ENCODE measurements at regions not wholly inside any gene's neighbourhood (a gene's known extent, or its start where the extent isn't known, plus 50 kb on each side); places are given as distances from the start of the nearest gene placed in this dataset.

- H3K27ac ChIP-seq: no peak overlapping the region
- no peak overlapping the region for H3K9ac ChIP-seq (ENCODE audit: low read depth in 2 of 2, low read length in 2 of 2)
- H3K4me1 ChIP-seq: no peaks in the 10 kb centered on the region
- no peak for DNase-seq
- intact Hi-C loops (cut with DNase I): no loop called here
- H3K27me3 ChIP-seq: no peaks in the 10 kb centered on the region
- H3K9me3 ChIP-seq: no peaks in the 10 kb centered on the region
- no peak overlapping the region for H3K4me3 ChIP-seq
- TF ChIP-seq, protein P1, sequence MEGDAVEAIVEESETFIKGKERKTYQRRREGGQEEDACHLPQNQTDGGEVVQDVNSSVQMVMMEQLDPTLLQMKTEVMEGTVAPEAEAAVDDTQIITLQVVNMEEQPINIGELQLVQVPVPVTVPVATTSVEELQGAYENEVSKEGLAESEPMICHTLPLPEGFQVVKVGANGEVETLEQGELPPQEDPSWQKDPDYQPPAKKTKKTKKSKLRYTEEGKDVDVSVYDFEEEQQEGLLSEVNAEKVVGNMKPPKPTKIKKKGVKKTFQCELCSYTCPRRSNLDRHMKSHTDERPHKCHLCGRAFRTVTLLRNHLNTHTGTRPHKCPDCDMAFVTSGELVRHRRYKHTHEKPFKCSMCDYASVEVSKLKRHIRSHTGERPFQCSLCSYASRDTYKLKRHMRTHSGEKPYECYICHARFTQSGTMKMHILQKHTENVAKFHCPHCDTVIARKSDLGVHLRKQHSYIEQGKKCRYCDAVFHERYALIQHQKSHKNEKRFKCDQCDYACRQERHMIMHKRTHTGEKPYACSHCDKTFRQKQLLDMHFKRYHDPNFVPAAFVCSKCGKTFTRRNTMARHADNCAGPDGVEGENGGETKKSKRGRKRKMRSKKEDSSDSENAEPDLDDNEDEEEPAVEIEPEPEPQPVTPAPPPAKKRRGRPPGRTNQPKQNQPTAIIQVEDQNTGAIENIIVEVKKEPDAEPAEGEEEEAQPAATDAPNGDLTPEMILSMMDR (IDR thresholded peaks at IDR 0.05): no peak
- no peaks in the 10 kb centered on the region for H3K36me3 ChIP-seq
Observed at GRCh38 chr4:89398146-89398545, 90.5 kb upstream of the GPRIN3 start.

DNA sequence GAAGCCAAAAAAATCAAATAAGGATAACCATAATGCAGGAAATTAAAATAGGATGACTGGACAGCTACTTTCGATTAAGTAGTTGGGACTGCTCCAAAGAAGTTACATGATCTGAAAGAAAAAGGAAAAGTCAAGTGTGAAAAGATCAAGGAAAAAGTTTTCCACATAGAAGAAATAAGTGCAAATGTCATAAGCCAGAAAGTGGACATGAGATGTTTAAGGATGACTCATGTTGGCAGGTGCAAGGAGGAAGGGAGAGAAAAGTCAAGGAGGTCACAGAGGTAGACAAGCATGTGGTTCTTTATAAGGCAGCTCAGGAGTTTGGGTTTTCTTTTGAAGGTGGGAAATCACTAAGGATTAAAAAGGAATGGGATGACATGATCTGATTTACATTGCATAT is 89.8 kb upstream of the GPRIN3 start:
- Histone ChIP-seq H3K27ac (no peak overlapping the region), H3K4me3 (no peak overlapping the region), H3K9me3 (no peaks in the 10 kb centered on the region), H3K9ac (ENCODE audit: low read depth in 2 of 2, low read length in 2 of 2) (no peak overlapping the region), H3K4me1 (no peaks in the 10 kb centered on the region), H3K27me3 (no peaks in the 10 kb centered on the region), H3K36me3 (no peaks in the 10 kb centered on the region)
- intact Hi-C loops (cut with DNase I): no loop called here
- TF ChIP-seq, protein P1 (IDR thresholded peaks at IDR 0.05): no peak
- DNase-seq: no peak

DNA sequence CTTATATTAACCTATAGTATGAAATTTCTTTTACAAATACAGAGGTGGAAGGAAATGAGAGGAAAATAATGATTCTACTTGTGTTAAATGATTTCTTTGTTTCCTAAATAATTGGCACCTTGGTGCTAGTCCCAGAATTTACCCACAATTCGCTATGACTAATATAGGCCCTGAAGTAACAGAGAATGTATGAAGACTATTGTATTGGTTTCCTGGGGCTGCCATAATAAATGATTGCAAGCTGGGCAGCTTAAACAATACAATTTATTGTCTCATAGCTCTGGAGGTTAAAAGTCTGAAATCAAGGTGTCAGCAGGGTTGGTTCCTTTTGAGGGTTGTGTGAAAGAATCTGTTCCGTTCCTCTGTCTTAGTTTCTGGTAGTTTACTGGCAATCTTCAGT is 74.8 kb upstream of the GPRIN3 start:
- Histone ChIP-seq H3K27me3 (no peaks in the 10 kb centered on the region), H3K9ac (ENCODE audit: low read depth in 2 of 2, low read length in 2 of 2) (no peak overlapping the region), H3K9me3 (no peaks in the 10 kb centered on the region), H3K27ac (no peak overlapping the region), H3K4me1 (no peaks in the 10 kb centered on the region), H3K36me3 (no peaks in the 10 kb centered on the region), H3K4me3 (no peak overlapping the region)
- intact Hi-C loops (cut with DNase I): no loop called here
- DNase-seq: no peak
- TF ChIP-seq, protein P1 (IDR thresholded peaks at IDR 0.05): no peak

- intact Hi-C loops (cut with DNase I): no loop called here
- Histone ChIP-seq H3K27me3 (no peaks in the 10 kb centered on the region), H3K9ac (ENCODE audit: low read depth in 2 of 2, low read length in 2 of 2) (no peak overlapping the region), H3K27ac (no peak overlapping the region), H3K4me3 (no peak overlapping the region), H3K4me1 (no peaks in the 10 kb centered on the region), H3K36me3 (no peaks in the 10 kb centered on the region), H3K9me3 (no peaks in the 10 kb centered on the region)
- DNase-seq: no peak
- TF ChIP-seq, protein P1 (IDR thresholded peaks at IDR 0.05): no peak
Observed at GRCh38 chr4:89380980-89381379, 73.4 kb upstream of the GPRIN3 start.

DNA sequence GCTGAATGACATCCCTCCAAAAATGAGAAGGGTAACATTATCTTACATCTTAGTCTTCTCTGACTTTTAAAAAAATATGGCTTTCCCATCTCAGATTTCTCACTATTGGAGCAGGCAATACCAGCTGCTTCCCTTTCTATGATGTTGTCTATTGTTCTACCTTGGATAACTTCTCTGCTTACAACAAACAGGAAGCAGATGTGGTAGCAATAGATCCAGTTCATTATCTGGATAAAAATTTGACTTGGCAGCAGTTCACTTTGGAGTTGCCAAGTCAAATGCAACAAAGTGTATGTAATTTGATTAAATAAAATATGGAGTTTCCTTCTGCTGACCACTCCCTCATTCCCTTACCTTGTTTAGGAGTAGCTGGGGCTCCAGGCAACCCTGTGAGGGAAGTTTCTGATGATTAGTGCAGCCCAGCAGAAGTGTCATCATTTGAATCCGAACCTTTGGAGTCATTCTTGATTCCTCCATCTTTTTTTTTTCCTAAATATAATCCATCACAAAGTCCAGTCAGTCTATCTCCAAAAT is 72.0 kb upstream of the GPRIN3 start:
- no peak overlapping the region for H3K27ac ChIP-seq
- no peaks in the 10 kb centered on the region for H3K9me3 ChIP-seq
- H3K4me3 ChIP-seq: no peak overlapping the region
- H3K9ac ChIP-seq (ENCODE audit: low read depth in 2 of 2, low read length in 2 of 2): no peak overlapping the region
- no peaks in the 10 kb centered on the region for H3K4me1 ChIP-seq
- intact Hi-C loops (cut with DNase I): no loop called here
- H3K36me3 ChIP-seq: no peaks in the 10 kb centered on the region
- no peaks in the 10 kb centered on the region for H3K27me3 ChIP-seq
- TF ChIP-seq, protein P1 (IDR thresholded peaks at IDR 0.05): no peak
- DNase-seq: peak; percentile 22
